Parathyroid adenoma (tissue), 2 donors: ENCODE measurements at regions not wholly inside any gene's neighbourhood (a gene's known extent, or its start where the extent isn't known, plus 50 kb on each side); places are given as distances from the start of the nearest gene placed in this dataset.
"Not testable (repeated sequence)": the region's sequence is repeated elsewhere in the genome, so short reads cannot be mapped to it uniquely, and the experiment has no call there.

Experiments used
- H2AFZ ChIP-seq: fragments of 300-600 bp; sonication (generic); one replicate; pipeline ENCODE4 v1.7.0; 2017; ENCODE audit warnings: antibody characterized with exemption, mild to moderate bottlenecking
- H3K27ac ChIP-seq: fragments of 300-600 bp; sonication (generic); one replicate; pipeline ENCODE4 v1.7.0; 2017
- H3K27me3 ChIP-seq: fragments of 300-600 bp; sonication (generic); one replicate; pipeline ENCODE4 v1.7.0; 2017; ENCODE audit warnings: low read length; ENCODE audit not compliant: control insufficient read depth, insufficient read depth
- H3K36me3 ChIP-seq: fragments of 300-600 bp; sonication (generic); one replicate; pipeline ENCODE4 v1.7.0; 2017; ENCODE audit warnings: low read length; ENCODE audit not compliant: control insufficient read depth, insufficient read depth
- H3K4me1 ChIP-seq: fragments of 300-600 bp; sonication (generic); one replicate; pipeline ENCODE4 v1.7.0; 2017; ENCODE audit warnings: control low read depth
- H3K4me2 ChIP-seq: fragments of 300-600 bp; sonication (generic); one replicate; pipeline ENCODE4 v1.7.0; 2017; ENCODE audit warnings: low read length
- H3K4me3 ChIP-seq: fragments of 300-600 bp; sonication (generic); one replicate; pipeline ENCODE4 v1.7.0; 2017; ENCODE audit warnings: low read depth, low read length
- H3K79me2 ChIP-seq: fragments of 300-600 bp; sonication (generic); one replicate; pipeline ENCODE4 v1.7.0; 2017; ENCODE audit warnings: control low read depth
- H3K9ac ChIP-seq: fragments of 300-600 bp; sonication (generic); one replicate; pipeline ENCODE4 v1.7.0; 2017; ENCODE audit warnings: mild to moderate bottlenecking
- H3K9me3 ChIP-seq: fragments of 300-600 bp; sonication (generic); one replicate; pipeline ENCODE4 v1.7.0; 2017; ENCODE audit warnings: low read length; ENCODE audit not compliant: control insufficient read depth
- donor health status: primary hyperparathyroidism.

DNA sequence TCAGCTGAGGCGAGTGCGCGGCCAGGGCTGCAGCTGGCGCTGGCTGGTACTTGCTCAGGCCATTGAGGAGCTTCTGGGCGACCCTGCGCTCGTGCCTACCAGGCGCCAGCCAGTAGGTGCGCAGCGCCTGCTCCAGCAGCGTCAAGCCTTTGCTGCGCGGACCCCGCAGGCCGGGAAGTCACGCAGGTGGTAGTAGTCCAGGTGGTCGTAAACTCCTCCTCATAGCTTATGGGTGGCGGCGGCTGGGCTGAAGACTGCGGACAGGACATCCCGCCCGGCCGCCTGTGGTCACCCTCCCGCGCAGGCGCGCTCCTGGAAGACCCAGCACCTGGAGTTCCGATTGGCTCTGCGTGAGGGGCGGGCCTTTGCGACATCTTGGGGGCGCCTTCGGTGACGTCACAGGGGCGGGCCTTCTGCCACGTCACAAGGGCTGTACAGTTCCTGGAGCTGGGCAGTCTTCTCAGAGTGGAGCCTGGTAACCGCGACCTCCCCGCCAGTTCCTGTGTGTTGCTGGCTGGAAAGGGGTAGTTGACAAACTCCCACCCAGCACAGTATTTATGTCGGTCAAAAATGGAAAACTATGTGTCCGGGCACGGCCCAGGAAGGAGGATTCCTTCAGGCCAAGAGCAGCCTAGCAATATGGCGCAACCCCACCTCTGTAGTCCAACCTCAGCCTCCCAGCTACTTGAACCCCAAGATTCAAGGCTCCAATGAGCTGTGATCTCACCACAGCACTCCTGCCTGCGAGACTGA lies 102.2 kb upstream of the VKORC1L1 start:
- H3K36me3 ChIP-seq, H3K4me1 ChIP-seq, H3K79me2 ChIP-seq, H3K9me3 ChIP-seq, H3K27me3 ChIP-seq: not testable (repeated sequence)
- Histone ChIP-seq H3K27ac (peak overlapping the region; percentile 89), H2AFZ (peak overlapping the region; percentile 96), H3K4me3 (peak overlapping the region; percentile 74), H3K9ac (peak overlapping the region; percentile 1), H3K4me2 (peak overlapping the region; percentile 68)

DNA sequence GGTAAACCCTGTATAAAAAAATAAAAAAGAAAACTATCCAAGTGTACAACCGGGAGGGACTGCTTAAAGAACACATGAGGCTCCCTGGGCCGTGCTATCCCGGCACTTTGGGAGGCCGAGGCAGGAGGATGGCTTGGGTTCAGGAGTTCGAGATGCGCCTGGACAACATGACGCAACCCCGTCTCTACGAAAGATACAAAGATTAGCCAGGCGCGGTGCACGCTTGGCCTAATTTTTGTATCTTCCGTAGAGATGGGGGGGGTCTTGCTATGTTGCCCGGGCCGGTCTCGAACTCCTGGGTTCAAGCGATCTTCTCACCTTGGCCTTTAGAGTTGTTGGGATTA lies 101.7 kb upstream of the VKORC1L1 start:
- H3K4me2 ChIP-seq, result peak overlapping the region; percentile 68
- peak overlapping the region; percentile 96 for H2AFZ ChIP-seq
- H3K9me3 ChIP-seq, H3K79me2 ChIP-seq, H3K36me3 ChIP-seq, H3K27me3 ChIP-seq, H3K9ac ChIP-seq, H3K4me1 ChIP-seq: not testable (repeated sequence)
- H3K4me3 ChIP-seq, result peak overlapping the region; percentile 74
- H3K27ac ChIP-seq, result peak overlapping the region; percentile 89

DNA sequence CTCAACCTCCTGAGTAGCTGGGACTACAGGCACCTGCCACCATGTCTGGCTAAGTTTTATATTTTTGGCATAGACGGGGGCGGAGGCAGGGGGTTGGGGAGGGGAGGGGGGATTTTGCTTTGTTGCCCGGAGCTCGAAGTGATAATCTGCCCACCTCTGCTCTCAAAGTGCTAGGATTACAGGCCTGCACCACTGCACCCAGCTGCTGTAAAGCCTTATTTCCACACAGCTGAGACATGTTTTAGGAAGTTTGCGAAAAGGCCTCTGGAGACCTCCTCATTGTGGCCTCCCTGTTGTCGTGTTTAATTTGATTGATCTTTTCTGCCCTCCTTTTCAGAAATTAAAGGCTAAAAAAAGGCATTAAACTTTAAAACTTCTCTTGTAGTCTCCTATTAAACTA lies 96.2 kb upstream of the VKORC1L1 start:
- H3K4me2 ChIP-seq, H3K27me3 ChIP-seq, H3K27ac ChIP-seq, H3K4me3 ChIP-seq, H3K9me3 ChIP-seq, H3K9ac ChIP-seq, H3K79me2 ChIP-seq, H3K36me3 ChIP-seq, H2AFZ ChIP-seq, H3K4me1 ChIP-seq: not testable (repeated sequence)

DNA sequence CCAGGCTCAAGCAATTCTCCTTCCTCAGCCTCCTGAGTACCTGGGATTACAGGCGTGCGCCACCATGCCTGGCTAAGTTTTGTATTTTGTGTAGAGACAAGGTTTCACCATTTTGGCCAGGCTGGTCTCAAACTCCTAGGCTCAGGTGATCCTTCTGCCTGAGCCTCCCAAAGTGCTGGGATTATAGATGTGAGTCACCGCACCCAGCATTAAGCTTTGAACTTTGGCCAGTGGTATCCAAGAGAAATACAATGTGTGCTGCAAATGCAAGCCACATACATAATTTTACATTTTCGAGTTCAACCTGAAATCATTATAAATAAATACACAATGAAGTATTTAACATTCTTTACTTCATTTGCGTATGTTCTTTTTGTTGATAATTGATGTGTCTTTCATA lies 82.9 kb upstream of the VKORC1L1 start:
- H3K4me3 ChIP-seq, H3K27ac ChIP-seq, H3K36me3 ChIP-seq, H3K9ac ChIP-seq, H3K4me2 ChIP-seq, H3K79me2 ChIP-seq, H2AFZ ChIP-seq, H3K9me3 ChIP-seq, H3K4me1 ChIP-seq, H3K27me3 ChIP-seq: not testable (repeated sequence)

DNA sequence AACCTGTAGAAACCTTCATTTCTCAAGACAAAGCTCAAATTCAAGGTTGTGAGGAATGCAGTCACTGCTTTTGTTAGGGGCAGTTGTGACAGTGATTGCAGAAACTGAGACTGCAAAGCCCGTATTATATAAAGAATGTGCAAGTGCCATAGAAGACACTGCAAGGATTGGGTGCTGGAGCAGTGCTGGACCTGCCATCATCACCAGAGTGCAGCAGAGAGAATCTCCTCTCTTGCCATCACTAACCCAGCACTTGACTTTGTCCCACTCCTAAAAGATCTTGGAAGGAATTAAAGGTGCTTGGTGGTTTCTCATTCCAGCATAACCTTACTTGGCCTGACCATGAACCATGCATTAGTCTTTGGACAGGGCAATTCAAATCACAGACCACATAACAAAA lies 81.1 kb upstream of the VKORC1L1 start:
- not testable (repeated sequence) for H2AFZ ChIP-seq, H3K4me1 ChIP-seq, H3K27me3 ChIP-seq, H3K4me3 ChIP-seq, H3K9me3 ChIP-seq, H3K9ac ChIP-seq, H3K27ac ChIP-seq, H3K4me2 ChIP-seq, H3K36me3 ChIP-seq, H3K79me2 ChIP-seq

DNA sequence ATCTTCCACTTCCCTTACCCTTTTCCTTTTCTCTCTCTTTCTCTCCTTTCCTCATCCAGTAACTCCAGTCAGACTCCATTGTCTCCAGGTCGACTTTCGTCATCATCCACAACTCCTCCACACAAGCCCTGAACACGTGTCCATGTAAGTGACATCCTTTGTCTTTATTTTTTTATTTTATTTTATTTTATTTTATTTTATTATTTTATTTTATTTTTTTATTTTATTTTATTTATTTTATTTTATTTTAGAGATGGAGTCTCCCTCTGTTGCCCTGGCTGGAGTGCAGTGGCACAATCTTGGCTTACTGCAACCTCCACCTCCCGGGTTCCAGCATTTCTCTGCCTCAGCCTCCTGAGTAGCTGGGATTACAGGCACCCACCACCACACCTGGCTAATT lies 80.1 kb upstream of the VKORC1L1 start:
- H2AFZ ChIP-seq, H3K9me3 ChIP-seq, H3K79me2 ChIP-seq, H3K36me3 ChIP-seq, H3K27me3 ChIP-seq, H3K9ac ChIP-seq, H3K4me2 ChIP-seq, H3K4me3 ChIP-seq, H3K4me1 ChIP-seq, H3K27ac ChIP-seq: not testable (repeated sequence)

DNA sequence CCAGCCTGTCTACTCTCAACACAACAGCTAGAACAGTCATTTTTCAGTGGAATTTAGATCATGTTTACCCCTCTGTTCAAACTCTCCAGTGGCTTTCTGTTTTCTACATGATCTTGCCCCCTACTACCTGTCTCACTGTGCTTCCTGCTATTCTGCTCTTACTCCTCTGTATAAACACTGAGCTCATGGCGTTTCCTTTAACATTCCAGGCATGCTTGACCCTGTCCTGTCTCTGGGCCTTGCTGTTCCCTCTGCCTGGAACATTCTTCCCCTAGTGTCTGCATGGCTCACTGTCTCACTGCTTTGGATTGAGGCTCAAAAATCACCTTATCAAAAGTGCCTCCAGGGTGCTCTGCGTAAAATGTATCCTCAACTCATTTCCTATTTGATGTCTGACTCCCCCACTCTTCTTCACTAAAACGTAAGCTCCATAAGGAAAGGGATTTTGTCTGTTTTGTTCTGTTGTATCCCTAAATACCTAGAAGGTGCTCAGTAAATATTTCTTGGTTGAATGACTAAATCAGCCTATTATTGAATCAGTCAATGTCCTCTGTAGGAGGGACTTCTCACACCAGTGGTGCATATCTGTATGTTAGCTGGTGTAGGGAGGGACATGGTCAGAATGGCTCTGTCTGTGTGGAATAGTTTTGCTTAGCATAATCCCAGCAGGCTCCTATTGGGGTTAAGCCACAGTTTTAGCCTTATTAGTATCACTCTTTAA lies 78.0 kb upstream of the VKORC1L1 start:
- not testable (repeated sequence) for H3K4me2 ChIP-seq, H3K4me3 ChIP-seq, H3K9ac ChIP-seq, H3K79me2 ChIP-seq, H3K9me3 ChIP-seq, H3K27ac ChIP-seq, H3K27me3 ChIP-seq, H3K4me1 ChIP-seq, H3K36me3 ChIP-seq, H2AFZ ChIP-seq

DNA sequence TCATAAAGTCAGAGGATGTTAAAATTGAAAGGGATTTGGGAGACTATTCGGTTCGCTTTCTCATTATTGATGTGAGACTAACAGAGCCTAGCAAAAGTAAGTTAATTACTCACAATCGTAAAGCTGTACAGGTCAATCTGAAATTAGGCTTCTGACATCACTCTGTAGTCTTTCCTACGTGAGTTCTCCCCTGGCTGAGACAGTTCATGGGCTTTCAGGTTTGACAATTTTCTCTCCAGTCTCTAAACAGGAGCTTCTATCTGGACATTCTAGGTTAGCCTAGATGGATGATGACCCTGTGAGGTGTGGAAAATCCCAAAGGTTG lies 77.5 kb upstream of the VKORC1L1 start:
- H3K36me3 ChIP-seq, H3K9me3 ChIP-seq, H3K4me2 ChIP-seq, H3K27ac ChIP-seq, H3K4me1 ChIP-seq, H2AFZ ChIP-seq, H3K79me2 ChIP-seq, H3K9ac ChIP-seq, H3K4me3 ChIP-seq, H3K27me3 ChIP-seq: not testable (repeated sequence)
